Non-pigmented ciliary epithelial cell (primary cell): ENCODE measurements at regions not wholly inside any gene's neighbourhood (a gene's known extent, or its start where the extent isn't known, plus 50 kb on each side); places are given as distances from the start of the nearest gene placed in this dataset.

Source experiments
- DNase-seq: peaks from one replicate; pipeline ENCODE4 v3.0.0-alpha.2; 2010; ENCODE audit warnings: low read depth

DNA sequence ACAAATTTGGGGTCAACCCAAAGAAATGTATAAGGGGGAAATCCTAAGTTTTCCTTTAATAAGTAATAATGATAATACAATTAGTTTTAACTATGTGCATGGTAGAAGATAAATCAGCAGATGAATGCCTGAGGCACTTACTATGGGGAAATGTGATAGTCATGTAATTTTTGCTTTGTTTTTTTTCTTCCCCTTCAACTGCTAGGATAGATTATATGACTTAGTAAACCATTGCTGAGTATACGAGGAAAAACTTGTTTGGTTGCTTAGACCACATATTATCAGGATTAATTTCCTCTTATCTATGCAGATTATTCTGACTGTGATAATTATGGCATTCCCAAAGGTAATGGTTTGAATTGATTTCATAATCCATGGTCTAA lies 181.1 kb downstream of the TGFB2 start:
- no peak for DNase-seq

DNA sequence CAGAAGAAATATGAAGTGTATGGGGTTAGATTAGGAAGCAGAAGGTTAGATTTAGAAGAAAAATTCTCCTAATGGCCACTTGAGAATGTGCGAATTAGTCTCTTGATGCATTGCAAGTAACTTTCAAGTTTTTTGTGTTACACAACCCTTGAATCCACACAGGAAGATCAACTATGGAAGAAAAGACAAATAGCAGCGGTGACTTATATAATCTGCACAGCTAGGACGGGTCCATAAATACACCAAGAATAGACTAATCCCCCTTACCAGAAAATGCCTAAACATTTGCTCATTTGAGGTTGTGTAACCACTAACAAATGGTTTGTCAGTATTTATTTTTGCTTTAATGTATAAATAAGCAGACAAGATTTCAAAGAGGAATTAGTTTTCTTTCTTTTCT lies 182.6 kb downstream of the TGFB2 start:
- no peak for DNase-seq

DNA sequence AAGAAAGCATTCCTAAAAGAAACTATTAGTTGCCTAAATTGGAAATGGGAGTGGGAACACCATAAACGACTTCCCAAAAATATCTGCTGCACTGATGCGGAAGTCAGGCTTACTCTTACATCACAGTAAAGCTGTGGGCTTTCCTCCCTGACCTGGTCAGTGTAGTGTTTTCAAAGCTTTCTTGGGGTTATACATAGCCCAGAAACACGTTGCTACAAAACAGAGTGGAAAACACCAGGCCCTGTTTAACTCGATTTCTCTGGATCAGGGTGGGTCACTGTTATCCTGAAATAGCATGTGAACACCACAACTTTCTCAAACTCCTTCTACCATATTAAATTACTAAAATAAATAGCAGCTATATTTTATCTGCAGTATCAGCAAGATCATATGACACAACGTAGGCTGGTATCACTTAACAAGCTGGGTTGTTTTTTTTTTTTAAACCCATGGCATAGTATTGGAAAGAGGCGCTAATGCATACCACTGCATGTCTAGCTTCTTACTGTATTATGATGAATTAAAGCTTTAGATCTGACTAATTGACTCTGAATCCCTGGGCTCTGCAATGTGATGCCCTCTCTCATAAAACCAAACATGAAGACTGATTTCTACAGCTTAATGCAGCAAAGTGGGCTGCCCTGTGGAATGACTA lies 184.6 kb downstream of the TGFB2 start:
- DNase-seq: no peak

DNA sequence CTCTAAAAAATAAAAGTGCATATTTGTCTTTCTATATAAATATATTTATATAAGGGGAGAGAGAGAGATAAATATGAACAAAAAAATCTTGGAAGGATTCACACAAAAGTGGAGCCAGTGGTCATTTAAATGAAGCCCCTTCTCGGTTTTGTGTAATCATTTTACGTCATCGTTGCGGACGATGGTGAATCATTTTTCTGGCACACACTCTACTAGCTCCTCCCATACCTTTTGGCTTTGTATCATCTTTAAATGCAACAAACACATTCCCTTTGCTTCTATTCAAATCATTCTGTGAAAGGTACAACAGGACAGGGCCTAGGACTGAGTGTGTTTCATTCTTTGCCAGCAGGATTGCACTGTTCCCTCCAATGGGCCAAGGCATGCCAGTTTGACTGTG lies 186.8 kb downstream of the TGFB2 start:
- no peak for DNase-seq

DNA sequence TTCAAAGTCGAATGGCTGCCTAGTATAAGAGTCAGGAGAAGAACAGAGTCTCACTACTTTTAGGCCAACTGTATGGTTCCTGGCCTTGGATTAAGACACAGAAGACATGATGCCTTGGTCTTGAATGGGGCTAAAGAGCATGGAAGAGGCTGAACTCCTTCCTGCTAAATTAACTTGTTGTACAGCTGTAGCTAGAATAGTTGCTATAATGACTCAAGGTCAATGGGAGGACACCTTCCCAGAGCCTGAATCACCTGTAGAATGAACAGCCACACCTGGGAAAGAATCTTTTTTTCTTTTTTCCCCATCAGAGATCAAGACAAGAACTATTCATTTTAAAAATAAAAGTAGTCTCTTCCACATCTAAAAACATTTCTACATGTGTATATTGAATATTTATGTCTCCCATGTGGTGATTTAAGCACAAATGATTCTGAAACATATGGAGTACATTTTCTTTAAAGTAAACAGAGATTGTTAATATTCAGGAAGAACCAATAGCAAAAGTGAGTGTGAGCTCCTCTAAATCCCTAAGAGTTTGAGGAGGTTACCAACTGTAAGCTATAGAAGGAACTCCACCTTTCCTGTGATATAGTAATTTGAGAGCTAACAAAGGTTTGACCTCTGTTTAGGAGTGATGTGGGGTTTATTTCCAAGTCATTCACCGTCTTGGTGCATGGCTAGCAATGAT lies 191.3 kb downstream of the TGFB2 start:
- DNase-seq: no peak

DNA sequence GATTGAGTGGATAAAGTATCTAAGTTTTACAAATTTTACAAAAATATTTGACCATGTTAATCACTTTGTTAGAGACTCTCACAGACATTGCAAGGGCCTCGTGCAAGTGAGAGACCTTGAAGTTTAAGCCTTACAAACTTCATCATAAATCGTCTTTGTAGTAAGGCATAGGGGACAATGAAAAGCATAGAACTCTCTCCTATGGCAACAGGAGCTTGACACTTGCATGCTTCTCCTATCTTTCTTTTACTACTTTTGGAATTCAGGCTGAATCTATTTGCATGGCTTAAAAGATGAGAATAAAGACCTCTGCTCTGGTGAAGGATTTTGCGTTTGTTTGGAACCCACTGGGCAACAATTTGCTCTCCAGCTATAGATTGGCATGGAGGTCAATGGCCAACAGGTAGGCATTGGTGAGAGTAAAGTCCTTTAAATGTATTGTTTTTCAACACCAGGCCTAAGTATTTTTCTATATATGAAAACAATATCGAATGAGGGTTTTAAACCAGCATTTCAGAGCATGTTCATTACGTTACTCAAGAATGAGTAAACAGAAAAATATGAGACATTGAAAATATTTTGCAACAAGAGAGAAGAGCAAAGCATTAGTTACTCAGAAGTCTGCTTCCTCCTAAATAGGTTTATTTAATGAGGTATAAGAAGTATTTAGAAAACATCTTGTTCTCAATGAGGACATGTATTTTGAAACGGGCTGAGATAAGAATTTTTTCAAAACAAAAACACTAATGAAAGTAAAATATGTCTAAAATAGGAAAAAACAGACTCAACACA lies 192.2 kb downstream of the TGFB2 start:
- peak; percentile 63 for DNase-seq

DNA sequence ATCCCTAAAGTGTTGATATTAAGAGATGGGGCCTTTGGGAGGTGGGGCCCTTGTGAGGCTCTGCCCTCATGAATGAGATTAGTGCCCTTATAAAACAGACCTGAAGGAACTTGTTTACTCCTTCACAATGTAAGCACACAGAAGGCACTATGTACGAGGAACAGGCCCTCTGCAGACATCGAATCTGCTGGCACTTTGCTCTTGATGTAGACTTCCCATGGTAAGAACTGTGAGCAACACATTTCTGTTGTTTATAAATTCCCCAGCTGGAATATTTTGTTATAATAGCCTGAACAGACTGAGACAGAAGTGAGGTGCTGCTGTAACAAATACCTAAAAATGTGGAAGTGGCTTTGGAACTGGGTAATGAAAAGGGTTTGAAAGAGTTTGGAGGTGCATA lies 193.2 kb downstream of the TGFB2 start:
- DNase-seq: no peak

DNA sequence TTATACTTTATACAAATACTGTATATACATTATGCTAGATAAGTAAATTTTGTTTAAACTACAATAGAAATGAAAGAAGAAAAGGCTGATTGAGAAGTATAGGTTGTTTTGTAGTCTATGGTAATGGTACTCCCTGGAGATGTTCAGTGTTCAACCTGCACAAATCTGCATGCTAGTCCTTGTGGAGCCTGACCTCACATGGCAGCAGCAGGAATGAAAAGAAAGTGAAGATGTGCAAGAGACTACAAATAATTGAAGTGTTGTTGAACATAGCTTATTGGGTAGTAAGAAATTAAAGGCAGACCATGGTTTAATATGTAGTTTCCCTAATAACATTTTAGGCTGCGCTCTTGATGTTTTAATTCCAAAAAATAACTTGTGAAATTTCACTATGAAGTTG lies 201.2 kb downstream of the TGFB2 start:
- DNase-seq: no peak

DNA sequence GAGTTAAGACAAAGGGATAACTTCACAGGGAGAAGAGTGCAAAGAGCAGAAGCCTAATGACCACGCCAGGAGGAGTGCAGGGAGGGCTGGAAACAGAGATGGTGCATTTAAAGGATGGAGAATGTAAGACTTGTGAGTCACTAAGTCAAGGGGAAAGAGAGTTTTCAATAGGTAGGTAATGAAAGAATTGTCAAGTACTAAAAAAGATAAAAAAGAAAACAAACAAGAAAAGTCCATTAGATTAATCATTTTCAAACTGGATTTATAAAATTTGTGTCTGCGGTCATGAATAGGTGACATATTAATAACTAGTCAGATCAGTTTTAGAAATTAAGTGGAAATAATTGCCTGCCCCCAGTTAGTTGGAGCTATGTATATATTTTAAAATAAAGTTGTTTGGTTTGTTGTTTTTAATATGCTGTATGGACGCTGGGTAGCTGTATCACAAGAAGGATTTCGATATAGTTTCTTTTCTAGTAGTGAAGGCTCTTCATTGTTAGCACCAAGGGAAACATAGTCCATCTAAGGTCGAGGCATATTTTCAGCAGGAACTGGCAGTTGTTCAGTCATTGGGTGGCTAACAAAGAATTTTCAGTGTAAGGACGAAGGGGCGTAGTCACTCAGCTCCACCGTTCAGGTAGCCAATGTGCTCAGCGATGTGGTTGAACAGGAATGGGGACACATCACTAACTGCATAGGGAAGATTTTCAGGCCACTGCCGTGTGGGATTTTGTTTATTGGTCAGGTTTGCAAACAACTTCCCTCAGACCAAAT lies 203.0 kb downstream of the TGFB2 start:
- no peak for DNase-seq

DNA sequence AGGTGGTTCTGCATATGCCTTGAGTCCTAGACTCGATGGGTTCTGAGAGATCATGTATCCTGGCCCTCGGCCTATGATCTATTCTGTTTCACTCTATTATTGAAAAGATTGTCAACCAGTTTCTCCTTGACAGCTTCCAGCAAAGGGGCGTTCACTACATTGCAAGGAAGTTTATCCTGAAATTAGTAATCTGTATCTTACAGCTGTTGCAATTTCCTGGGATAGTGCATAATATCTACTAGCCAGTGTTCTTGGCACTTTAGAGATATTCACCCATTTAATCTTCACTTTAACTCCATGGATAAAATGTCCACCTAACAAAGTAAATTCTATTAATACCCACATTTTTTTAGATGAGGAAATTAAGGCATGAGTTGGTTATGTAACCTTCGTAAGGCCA lies 203.6 kb downstream of the TGFB2 start:
- no peak for DNase-seq

DNA sequence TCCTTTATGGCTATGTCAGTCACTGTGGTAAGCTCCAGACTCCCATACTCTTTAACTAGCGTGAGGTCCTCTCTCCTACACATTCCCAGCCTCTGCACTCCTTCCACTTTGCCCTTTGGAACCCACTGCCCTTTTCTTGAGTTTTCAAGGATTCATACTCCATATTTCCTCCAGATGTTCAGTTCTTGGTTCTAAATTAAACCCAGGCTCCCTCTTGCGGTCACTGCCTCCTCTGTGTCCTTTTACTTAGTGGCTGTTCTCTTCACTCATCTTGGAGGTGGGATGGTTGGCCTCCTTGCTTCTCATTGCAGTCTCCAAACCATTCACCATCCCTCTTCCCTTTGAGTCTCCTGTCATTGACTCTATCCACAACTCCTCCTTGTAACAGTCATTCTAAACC lies 208.1 kb downstream of the TGFB2 start:
- no peak for DNase-seq

DNA sequence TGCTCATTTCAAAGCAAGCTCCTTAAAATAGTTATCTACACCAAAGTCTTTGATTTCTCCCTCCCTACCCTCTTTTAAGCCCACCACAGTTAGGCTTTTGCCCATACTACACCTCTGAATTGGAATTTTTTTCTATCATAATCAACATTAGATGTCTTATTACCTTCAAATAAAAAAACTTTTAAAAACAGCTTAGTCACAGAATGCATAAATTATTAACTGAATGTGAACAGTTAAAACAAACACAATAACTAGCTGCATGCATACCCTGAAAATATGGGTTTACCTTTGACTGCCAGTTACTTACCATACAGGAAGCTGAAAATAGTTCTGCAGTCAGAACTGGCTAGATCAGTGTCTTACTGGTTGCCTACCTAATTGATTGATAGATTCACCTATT lies 210.9 kb downstream of the TGFB2 start:
- no peak for DNase-seq

DNA sequence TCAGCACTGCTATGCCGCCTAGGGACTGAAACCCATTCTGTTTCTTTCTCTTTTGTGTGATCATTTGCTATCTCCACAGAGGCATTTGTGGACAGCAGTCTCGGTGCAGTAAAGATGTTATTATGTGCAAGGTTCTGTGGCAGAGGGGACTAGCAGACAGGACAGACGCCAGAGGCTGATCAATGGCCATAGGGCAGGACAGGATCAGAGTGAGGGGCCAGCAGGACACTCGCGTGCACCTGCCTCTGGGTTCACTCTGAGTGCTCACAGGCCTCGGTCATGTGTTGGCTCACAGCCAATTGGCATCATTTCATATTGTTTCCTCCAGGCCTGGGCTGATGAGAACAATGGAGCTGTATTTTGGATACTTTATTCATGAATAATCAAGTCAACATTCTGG lies 212.6 kb downstream of the TGFB2 start:
- DNase-seq: no peak

DNA sequence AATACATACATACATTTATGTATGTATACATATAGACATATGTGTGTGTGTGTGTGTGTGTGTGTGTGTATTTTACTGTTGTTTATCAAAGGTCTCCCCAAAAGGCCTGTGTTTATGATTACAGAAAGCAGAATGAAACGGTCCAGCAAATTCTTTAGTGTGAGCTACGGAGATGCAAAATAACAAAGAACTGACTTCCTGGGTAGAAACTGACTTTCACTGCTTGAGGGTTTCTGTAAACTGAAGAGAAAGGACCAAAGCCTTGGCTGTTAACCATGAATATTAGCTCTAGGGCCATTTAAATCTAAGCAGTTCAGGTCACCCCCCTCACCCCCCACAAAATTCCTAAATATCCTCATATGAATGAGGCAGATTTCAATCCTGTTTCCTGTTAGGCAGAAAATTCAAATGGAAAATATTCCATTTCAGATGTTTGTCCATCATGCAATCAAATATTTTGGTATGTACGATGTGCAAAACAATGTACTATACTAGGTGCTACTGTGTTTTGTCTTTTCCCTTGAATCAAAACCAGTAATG lies 213.2 kb downstream of the TGFB2 start:
- no peak for DNase-seq

DNA sequence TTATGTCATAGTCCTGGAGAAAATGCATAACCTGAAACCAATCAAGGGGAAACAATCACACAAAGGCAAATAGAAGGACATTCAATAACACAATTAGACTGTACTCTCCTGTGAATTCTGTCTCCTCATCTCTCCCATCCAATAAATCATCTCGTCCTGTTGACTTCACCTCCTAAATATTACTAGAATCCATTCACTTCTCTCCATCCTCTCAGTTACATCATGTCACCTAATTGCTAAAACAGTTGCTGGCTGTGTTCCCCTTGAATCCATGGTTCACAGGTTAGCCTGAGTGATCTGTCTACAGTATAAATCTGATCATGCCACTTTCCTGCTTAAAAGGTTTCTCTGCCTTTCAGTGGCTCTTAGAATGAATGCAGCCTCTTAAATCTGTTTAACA lies 220.2 kb downstream of the TGFB2 start:
- no peak for DNase-seq

DNA sequence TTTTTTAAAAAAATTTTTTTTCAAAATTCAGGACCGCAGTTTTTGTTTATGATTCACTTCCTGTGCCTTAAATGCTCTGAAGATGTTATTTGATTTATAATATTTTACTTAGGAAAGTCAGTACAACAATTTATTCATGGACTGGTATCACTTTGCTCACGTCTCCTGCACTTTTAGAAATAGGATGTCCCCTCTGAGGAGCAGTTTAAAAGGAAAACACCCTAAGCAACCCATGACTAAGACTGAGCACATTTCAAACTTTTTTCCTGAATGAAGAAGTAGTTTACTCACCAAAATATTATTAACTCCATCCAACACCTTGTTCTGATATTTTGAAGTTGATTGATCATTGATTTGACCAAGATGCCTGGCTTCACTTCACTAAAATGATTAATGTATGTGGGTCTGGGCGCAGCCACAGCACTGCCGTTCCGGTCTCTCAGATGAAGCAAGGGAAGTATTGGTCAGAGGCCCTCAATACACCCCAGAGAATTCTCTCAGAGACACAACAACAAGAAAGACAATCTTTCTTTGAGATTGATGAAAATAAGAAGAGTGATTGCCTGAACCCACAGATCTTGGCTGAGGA lies 223.9 kb downstream of the TGFB2 start:
- no peak for DNase-seq

DNA sequence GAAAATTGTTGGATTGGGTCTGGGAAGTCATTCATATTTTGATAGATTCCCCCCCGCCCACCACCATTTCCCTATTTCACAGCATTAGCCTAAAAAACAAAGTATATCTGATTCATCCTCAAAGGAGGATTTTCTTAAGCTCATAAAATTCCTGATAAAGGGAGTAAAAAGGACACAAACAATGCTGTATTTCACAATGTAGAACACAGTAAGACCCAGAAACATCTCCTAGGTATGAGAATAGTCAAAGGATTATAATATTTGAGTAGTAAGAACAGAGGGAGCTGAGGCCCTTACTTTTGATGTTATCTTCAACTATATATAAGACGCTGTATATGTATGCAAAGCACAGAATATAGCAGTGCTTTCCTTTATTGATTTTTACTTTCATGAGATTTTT lies 225.3 kb downstream of the TGFB2 start:
- DNase-seq: no peak

DNA sequence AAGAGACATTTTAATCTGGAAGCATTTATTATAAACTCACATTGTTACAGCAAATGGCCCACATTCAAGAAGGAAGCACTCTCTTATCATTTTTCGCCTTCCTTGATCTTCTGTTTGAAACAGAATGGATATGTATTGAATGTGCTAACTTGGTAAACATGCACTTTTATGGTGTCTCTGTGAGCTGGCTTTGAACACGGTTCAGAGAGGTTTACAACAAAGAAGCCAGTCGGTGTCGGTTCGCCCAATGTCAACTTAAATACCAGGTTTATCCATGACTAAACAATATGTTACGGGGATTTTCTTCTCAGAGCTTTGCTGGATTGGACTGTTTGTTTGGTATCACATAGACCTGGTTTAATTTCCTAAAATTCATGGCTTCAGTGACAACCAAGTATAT lies 226.4 kb downstream of the TGFB2 start:
- no peak for DNase-seq

DNA sequence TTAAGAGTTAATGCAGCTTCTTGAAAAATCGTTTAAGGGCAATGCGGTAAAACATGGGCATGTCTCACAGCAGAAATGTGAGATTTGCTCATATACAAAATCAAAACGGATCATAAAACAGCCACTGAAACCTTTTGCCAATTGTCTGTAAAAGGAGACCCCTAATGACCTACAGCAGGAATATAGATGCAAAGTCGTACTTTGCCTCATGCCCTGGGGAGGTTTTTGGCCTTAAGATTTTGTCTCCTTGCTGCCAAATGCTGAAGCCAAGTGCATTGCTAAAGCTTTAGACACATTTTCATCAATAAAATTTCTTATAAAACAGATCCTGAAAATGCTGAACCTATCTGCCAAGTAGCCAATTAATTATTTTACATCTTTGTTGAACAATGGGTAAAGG lies 226.9 kb downstream of the TGFB2 start:
- no peak for DNase-seq

DNA sequence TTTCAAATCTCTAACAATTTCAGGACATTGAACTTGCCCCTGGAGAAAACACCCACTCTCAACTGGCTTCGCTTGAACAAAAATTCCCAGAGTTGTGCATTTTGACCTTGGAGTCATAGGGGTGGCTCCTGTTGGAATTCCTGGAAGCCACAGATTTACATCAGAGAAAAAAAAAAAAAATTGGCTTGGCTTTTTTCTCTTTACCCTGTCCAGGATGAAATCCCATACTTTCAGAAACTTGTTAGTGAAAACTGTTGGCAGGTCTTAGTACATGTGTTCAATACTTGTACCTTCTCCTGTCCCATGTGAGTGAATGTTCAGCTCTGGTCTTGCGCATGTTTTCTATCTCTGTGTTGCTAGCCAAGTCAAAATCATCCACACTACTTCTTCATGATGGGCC lies 228.8 kb downstream of the TGFB2 start:
- no peak for DNase-seq

DNA sequence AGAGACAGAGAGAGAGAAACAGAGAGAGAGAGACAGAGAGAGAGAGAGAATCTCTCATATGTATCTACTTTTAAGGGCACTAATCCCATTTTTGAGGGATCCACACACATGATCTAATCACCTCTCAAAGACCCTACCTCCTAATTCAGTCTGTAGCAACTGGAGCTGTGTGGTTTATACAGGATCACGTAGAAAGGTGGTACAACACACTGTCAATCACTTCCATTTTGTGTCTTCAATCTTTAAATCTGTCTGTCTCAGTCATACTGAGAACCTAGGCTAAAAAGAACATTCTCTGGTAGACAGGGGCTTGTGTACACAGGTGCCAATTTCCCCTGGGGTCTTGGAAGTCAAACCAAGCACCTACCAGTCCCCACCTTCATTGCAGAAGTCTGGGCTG lies 229.9 kb downstream of the TGFB2 start:
- no peak for DNase-seq

DNA sequence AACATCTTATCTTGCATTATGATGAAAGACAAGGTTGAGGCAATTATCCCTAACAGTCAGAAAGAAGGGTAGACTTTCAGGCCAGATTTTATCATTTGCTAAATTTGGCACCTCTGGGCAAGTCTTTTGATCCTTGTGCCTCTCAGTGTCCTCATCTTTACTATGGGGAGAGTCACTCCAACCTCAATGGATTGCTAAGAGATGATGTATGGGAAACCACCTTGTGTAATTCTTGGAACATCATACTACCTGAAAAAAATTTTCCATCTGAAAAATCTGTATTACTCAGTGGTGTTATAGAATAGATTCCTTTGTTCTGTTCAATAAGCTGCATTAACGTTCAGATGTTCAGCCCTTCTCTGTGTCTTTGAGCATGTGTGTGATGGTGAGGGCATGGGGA lies 230.7 kb downstream of the TGFB2 start:
- no peak for DNase-seq
